ENCODE measurements at regions not wholly inside any gene's neighbourhood (a gene's known extent, or its start where the extent isn't known, plus 50 kb on each side); places are given as distances from the start of the nearest gene placed in this dataset.

GRCh38 chrX:7580127-7580526 lies 262.8 kb upstream of the VCX start:
- WGBS, 2 donors, result 62 to 67% methylated on average over 2 of the region's 2 CpGs
- H3K4me3 ChIP-seq (ENCODE audit: low read depth, poor library complexity, severe bottlenecking), result no peak overlapping the region
- DNase-seq (ENCODE audit: low spot score in 2 of 2), result no peak
- intact Hi-C loops (cut with DNase I; ENCODE audit: low total_unique reads), result no loop called here
- TF ChIP-seq CTCF (IDR thresholded peaks at IDR 0.05), result no peak
- TF ChIP-seq POLR2A (IDR thresholded peaks at IDR 0.05), result no peak

- intact Hi-C loops (cut with DNase I; ENCODE audit: low total_unique reads), result no loop called here
- TF ChIP-seq CTCF (IDR thresholded peaks at IDR 0.05) (no peak), POLR2A (IDR thresholded peaks at IDR 0.05) (no peak)
- DNase-seq (ENCODE audit: low spot score in 2 of 2), result no peak
- H3K4me3 ChIP-seq (ENCODE audit: low read depth, poor library complexity, severe bottlenecking), result no peak overlapping the region
- WGBS, 2 donors, result 2 to 4% methylated on average over 3 of the region's 3 CpGs
Observed at GRCh38 chrX:7574325-7574724, 268.6 kb upstream of the VCX start.

GRCh38 chrX:7570432-7571029 lies 272.4 kb upstream of the VCX start:
- WGBS, 2 donors, result 65 to 74% methylated on average over 9 of the region's 9 CpGs
- intact Hi-C loops (cut with DNase I; ENCODE audit: low total_unique reads), result no loop called here

GRCh38 chrX:7568597-7568996 lies 274.4 kb upstream of the VCX start:
- WGBS, 2 donors, result 74 to 86% methylated on average over 4 of the region's 4 CpGs
- no peak for TF ChIP-seq POLR2A (IDR thresholded peaks at IDR 0.05)
- TF ChIP-seq CTCF (IDR thresholded peaks at IDR 0.05), result no peak
- no peak for DNase-seq (ENCODE audit: low spot score in 2 of 2)
- H3K4me3 ChIP-seq (ENCODE audit: low read depth, poor library complexity, severe bottlenecking), result no peak overlapping the region
- intact Hi-C loops (cut with DNase I; ENCODE audit: low total_unique reads), result no loop called here

More at GRCh38 chrX:7570432-7571029, 272.4 kb upstream of the VCX start:
- no peak for DNase-seq (ENCODE audit: low spot score in 2 of 2)
- no peak overlapping the region for H3K4me3 ChIP-seq (ENCODE audit: low read depth, poor library complexity, severe bottlenecking)
- TF ChIP-seq CTCF (IDR thresholded peaks at IDR 0.05) (no peak), POLR2A (IDR thresholded peaks at IDR 0.05) (no peak)

- H3K4me3 ChIP-seq (ENCODE audit: low read depth, poor library complexity, severe bottlenecking), result no peak overlapping the region
- 64 to 66% methylated on average over 3 of the region's 3 CpGs for WGBS, 2 donors
- no peak for DNase-seq (ENCODE audit: low spot score in 2 of 2)
- intact Hi-C loops (cut with DNase I; ENCODE audit: low total_unique reads), result no loop called here
- no peak for TF ChIP-seq CTCF (IDR thresholded peaks at IDR 0.05)
- TF ChIP-seq POLR2A (IDR thresholded peaks at IDR 0.05), result no peak
Observed at GRCh38 chrX:7568130-7568529, 274.8 kb upstream of the VCX start.

- no peak overlapping the region for H3K4me3 ChIP-seq (ENCODE audit: low read depth, poor library complexity, severe bottlenecking)
- DNase-seq (ENCODE audit: low spot score in 2 of 2), result no peak
- WGBS, 2 donors, result 50 to 61% methylated on average over 2 of the region's 2 CpGs
- no peak for TF ChIP-seq POLR2A (IDR thresholded peaks at IDR 0.05)
- TF ChIP-seq CTCF (IDR thresholded peaks at IDR 0.05), result no peak
- intact Hi-C loops (cut with DNase I; ENCODE audit: low total_unique reads), result no loop called here
Observed at GRCh38 chrX:7552760-7553159, 290.2 kb upstream of the VCX start.
